ENCODE measurements at regions not wholly inside any gene's neighbourhood (a gene's known extent, or its start where the extent isn't known, plus 50 kb on each side); places are given as distances from the start of the nearest gene placed in this dataset.
"Not testable (repeated sequence)": the region's sequence is repeated elsewhere in the genome, so short reads cannot be mapped to it uniquely, and the experiment has no call there.

- no peak for DNase-seq
These were observed 111.4 kb upstream of the PLAAT1 start for GRCh38 chr3:193129607-193130006.

- DNase-seq, result no peak
These were observed 110.4 kb upstream of the PLAAT1 start for GRCh38 chr3:193130576-193130975.

GRCh38 chr3:193132241-193132640 lies 108.8 kb upstream of the PLAAT1 start:
- no peak for DNase-seq

- DNase-seq, result no peak
These were observed 108.1 kb upstream of the PLAAT1 start for GRCh38 chr3:193132964-193133363.

- peak; percentile 35 for DNase-seq
These were observed 106.2 kb upstream of the PLAAT1 start for GRCh38 chr3:193134856-193135255.

GRCh38 chr3:193140381-193140780 lies 100.6 kb upstream of the PLAAT1 start:
- no peak for DNase-seq

GRCh38 chr3:193145248-193145647 lies 95.8 kb upstream of the PLAAT1 start:
- no peak for DNase-seq

- no peak for DNase-seq
These were observed 92.1 kb upstream of the PLAAT1 start for GRCh38 chr3:193148688-193149473.

GRCh38 chr3:193149998-193150397 lies 91.0 kb upstream of the PLAAT1 start:
- no peak for DNase-seq

GRCh38 chr3:193155044-193155781 lies 85.8 kb upstream of the PLAAT1 start:
- DNase-seq, result not testable (repeated sequence)

- no peak for DNase-seq
These were observed 84.0 kb upstream of the PLAAT1 start for GRCh38 chr3:193157051-193157450.

- no peak for DNase-seq
These were observed 75.4 kb upstream of the PLAAT1 start for GRCh38 chr3:193165431-193166120.

- no peak for DNase-seq
These were observed 72.1 kb upstream of the PLAAT1 start for GRCh38 chr3:193168931-193169330.

- DNase-seq, result no peak
These were observed 66.9 kb upstream of the PLAAT1 start for GRCh38 chr3:193174140-193174539.

GRCh38 chr3:193179332-193180012 lies 61.5 kb upstream of the PLAAT1 start:
- not testable (repeated sequence) for DNase-seq

- DNase-seq, result no peak
These were observed 53.8 kb upstream of the PLAAT1 start for GRCh38 chr3:193187070-193187722.

- DNase-seq, result no peak
These were observed 50.8 kb upstream of the PLAAT1 start for GRCh38 chr3:193190146-193190786.

Data from T1000 (cell line).